ENCODE measurements at regions not wholly inside any gene's neighbourhood (a gene's known extent, or its start where the extent isn't known, plus 50 kb on each side); places are given as distances from the start of the nearest gene placed in this dataset.

DNA sequence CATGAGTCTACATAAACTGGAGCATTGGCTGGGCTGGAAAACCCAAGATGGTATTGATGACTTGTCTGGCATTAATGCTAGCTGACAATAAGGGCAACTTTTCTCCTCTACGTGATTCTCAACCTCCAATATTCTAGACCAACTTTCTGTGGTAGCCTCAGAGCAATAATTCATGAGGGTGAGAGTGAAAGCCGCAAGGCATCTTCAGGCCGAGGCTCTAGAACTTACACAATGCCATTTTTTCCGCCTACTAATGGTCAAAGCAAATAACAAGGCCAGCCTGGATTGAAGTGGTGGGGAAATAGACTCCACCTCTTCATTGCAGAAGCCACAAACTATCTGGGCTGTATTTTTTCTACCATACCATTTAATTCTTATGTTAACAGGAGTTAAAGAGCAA lies 267.4 kb downstream of the GABRG2 start:
- H3K36me3 ChIP-seq (ENCODE audit: insufficient read depth, low read length) = no peaks in the 10 kb centered on the region
- no peaks in the 10 kb centered on the region for H4K20me1 ChIP-seq (ENCODE audit: insufficient read depth, low read length)
- H3K9ac ChIP-seq (ENCODE audit: low read length) = no peak overlapping the region
- no peak overlapping the region for H3K4me3 ChIP-seq (ENCODE audit: low read depth, low read length, poor library complexity, severe bottlenecking)
- no peaks in the 10 kb centered on the region for H3K79me2 ChIP-seq (ENCODE audit: insufficient read depth, low read length)
- H3K9me2 ChIP-seq (ENCODE audit: low read depth, low read length) = no peaks in the 10 kb centered on the region
- no peaks in the 10 kb centered on the region for H3F3A ChIP-seq (ENCODE audit: insufficient read depth, low read length)
- H2AFZ ChIP-seq (ENCODE audit: low read length) = no peak overlapping the region
- H3K27me3 ChIP-seq (ENCODE audit: insufficient read depth, low read length) = no peaks in the 10 kb centered on the region
- no peak overlapping the region for H3K4me2 ChIP-seq (ENCODE audit: low read length)
- TF ChIP-seq, protein P1, sequence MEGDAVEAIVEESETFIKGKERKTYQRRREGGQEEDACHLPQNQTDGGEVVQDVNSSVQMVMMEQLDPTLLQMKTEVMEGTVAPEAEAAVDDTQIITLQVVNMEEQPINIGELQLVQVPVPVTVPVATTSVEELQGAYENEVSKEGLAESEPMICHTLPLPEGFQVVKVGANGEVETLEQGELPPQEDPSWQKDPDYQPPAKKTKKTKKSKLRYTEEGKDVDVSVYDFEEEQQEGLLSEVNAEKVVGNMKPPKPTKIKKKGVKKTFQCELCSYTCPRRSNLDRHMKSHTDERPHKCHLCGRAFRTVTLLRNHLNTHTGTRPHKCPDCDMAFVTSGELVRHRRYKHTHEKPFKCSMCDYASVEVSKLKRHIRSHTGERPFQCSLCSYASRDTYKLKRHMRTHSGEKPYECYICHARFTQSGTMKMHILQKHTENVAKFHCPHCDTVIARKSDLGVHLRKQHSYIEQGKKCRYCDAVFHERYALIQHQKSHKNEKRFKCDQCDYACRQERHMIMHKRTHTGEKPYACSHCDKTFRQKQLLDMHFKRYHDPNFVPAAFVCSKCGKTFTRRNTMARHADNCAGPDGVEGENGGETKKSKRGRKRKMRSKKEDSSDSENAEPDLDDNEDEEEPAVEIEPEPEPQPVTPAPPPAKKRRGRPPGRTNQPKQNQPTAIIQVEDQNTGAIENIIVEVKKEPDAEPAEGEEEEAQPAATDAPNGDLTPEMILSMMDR (IDR thresholded peaks at IDR 0.05; ENCODE audit: low read length) = no peak
- no peaks in the 10 kb centered on the region for H3K4me1 ChIP-seq (ENCODE audit: insufficient read depth, low read length, severe bottlenecking)
- no peaks in the 10 kb centered on the region for H3K9me3 ChIP-seq (ENCODE audit: low read length)
- H3K27ac ChIP-seq (ENCODE audit: low read depth, low read length, poor library complexity, severe bottlenecking) = no peak overlapping the region

DNA sequence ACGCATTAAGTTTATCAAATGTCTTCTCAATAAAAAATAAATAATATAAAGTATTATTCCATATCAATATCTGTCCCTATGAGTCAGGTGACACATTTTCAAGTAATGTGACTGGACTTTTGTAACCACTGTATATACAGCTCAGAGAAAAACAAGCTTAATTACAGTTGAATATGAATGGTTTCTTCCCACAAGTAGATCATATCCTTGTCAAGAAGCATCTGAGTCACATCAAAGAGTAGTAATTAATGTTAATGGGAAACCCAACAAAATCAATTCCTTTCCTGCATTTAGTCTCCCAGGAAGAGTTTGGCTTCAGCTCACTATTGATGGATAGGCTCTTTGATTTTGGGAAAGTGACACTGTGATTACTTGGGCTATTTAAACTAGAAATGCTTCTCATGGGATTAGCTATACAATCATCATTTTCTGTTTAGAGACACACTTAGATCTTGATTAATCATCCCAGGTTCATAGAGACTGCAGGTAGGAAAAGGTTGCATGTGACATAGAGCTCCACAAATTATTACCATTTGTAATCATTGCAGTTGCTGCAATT lies 292.9 kb downstream of the GABRG2 start:
- H3K4me1 ChIP-seq (ENCODE audit: insufficient read depth, low read length, severe bottlenecking) = no peaks in the 10 kb centered on the region
- TF ChIP-seq, protein P1 (IDR thresholded peaks at IDR 0.05; ENCODE audit: low read length) = no peak
- TF ChIP-seq EZH2 (IDR thresholded peaks at IDR 0.05; ENCODE audit: borderline replicate concordance, low read length) = no peak
- no peak overlapping the region for H2AFZ ChIP-seq (ENCODE audit: low read length)

DNA sequence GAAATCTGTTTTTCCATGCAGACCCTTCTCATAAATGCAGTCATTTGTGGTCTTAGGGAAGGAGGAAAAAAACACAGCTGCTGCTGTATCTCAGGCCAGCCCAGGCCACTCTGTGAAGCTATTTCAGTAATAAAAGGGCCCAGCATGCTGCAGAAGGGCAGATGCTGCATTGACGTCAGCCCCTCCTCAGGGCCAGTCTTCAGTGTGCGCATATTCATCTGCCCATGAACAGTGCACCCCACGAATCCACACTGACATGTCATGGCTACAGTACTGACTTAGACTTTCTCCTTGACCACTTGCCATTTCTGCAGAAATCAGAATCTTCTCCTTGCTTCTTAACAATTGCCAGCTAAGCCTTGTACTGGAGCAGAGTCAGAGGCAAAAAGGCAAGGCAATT lies 304.7 kb downstream of the GABRG2 start:
- no peak overlapping the region for H3K4me3 ChIP-seq (ENCODE audit: low read depth, low read length, poor library complexity, severe bottlenecking)
- H4K20me1 ChIP-seq (ENCODE audit: insufficient read depth, low read length) = no peaks in the 10 kb centered on the region
- H3K4me1 ChIP-seq (ENCODE audit: insufficient read depth, low read length, severe bottlenecking) = no peaks in the 10 kb centered on the region
- no peaks in the 10 kb centered on the region for H3K27me3 ChIP-seq (ENCODE audit: insufficient read depth, low read length)
- H3K9ac ChIP-seq (ENCODE audit: low read length) = no peak overlapping the region
- H3K36me3 ChIP-seq (ENCODE audit: insufficient read depth, low read length) = no peaks in the 10 kb centered on the region
- H3K4me2 ChIP-seq (ENCODE audit: low read length) = no peak overlapping the region
- no peak overlapping the region for H3K27ac ChIP-seq (ENCODE audit: low read depth, low read length, poor library complexity, severe bottlenecking)
- H3K79me2 ChIP-seq (ENCODE audit: insufficient read depth, low read length) = no peaks in the 10 kb centered on the region
- H3K9me3 ChIP-seq (ENCODE audit: low read length) = no peaks in the 10 kb centered on the region
- H3F3A ChIP-seq (ENCODE audit: insufficient read depth, low read length) = no peaks in the 10 kb centered on the region
- no peak for TF ChIP-seq EZH2 (IDR thresholded peaks at IDR 0.05; ENCODE audit: borderline replicate concordance, low read length)
- no peaks in the 10 kb centered on the region for H3K9me2 ChIP-seq (ENCODE audit: low read depth, low read length)
- H2AFZ ChIP-seq (ENCODE audit: low read length) = no peak overlapping the region

More for the DNA sequence above, 292.9 kb downstream of the GABRG2 start:
- H3K4me2 ChIP-seq (ENCODE audit: low read length) = no peak overlapping the region
- no peaks in the 10 kb centered on the region for H3K9me2 ChIP-seq (ENCODE audit: low read depth, low read length)
- H3F3A ChIP-seq (ENCODE audit: insufficient read depth, low read length) = no peaks in the 10 kb centered on the region
- no peak overlapping the region for H3K9ac ChIP-seq (ENCODE audit: low read length)
- H3K27me3 ChIP-seq (ENCODE audit: insufficient read depth, low read length) = no peaks in the 10 kb centered on the region
- no peaks in the 10 kb centered on the region for H4K20me1 ChIP-seq (ENCODE audit: insufficient read depth, low read length)
- no peaks in the 10 kb centered on the region for H3K79me2 ChIP-seq (ENCODE audit: insufficient read depth, low read length)
- no peaks in the 10 kb centered on the region for H3K9me3 ChIP-seq (ENCODE audit: low read length)
- H3K36me3 ChIP-seq (ENCODE audit: insufficient read depth, low read length) = no peaks in the 10 kb centered on the region
- H3K27ac ChIP-seq (ENCODE audit: low read depth, low read length, poor library complexity, severe bottlenecking) = no peak overlapping the region
- H3K4me3 ChIP-seq (ENCODE audit: low read depth, low read length, poor library complexity, severe bottlenecking) = no peak overlapping the region

DNA sequence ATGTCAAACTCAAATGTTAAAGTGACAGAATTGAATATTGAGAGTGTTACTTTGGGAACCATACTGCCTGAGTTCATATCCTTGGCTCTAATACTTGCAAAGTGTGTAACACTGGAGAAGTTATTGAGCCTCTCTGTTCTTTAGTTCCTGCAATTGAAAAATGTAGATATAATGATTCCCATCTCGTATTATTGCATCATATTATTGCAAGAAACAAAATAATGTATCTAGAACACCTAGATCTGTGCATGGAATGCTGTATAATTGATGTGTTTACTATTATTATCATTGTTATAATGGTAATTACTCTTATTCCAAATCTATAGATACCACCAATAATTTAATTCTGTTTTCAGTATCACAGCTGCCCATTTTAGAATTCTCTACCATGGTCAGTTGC lies 310.3 kb downstream of the GABRG2 start:
- TF ChIP-seq, protein P1 (IDR thresholded peaks at IDR 0.05; ENCODE audit: low read length) = no peak
- no peak for TF ChIP-seq EZH2 (IDR thresholded peaks at IDR 0.05; ENCODE audit: borderline replicate concordance, low read length)

More for the DNA sequence above, 310.3 kb downstream of the GABRG2 start:
- no peaks in the 10 kb centered on the region for H3K79me2 ChIP-seq (ENCODE audit: insufficient read depth, low read length)
- no peak overlapping the region for H3K9ac ChIP-seq (ENCODE audit: low read length)
- H3K4me3 ChIP-seq (ENCODE audit: low read depth, low read length, poor library complexity, severe bottlenecking) = no peak overlapping the region
- H3K27ac ChIP-seq (ENCODE audit: low read depth, low read length, poor library complexity, severe bottlenecking) = no peak overlapping the region
- no peaks in the 10 kb centered on the region for H3K9me3 ChIP-seq (ENCODE audit: low read length)
- H3K9me2 ChIP-seq (ENCODE audit: low read depth, low read length) = no peaks in the 10 kb centered on the region
- no peaks in the 10 kb centered on the region for H3K4me1 ChIP-seq (ENCODE audit: insufficient read depth, low read length, severe bottlenecking)
- H3K27me3 ChIP-seq (ENCODE audit: insufficient read depth, low read length) = no peaks in the 10 kb centered on the region
- H4K20me1 ChIP-seq (ENCODE audit: insufficient read depth, low read length) = no peaks in the 10 kb centered on the region
- H2AFZ ChIP-seq (ENCODE audit: low read length) = no peak overlapping the region
- H3K4me2 ChIP-seq (ENCODE audit: low read length) = no peak overlapping the region
- no peaks in the 10 kb centered on the region for H3K36me3 ChIP-seq (ENCODE audit: insufficient read depth, low read length)
- H3F3A ChIP-seq (ENCODE audit: insufficient read depth, low read length) = no peaks in the 10 kb centered on the region

Data from OCI-LY1 (cell line).